ENCODE measurements at regions not wholly inside any gene's neighbourhood (a gene's known extent, or its start where the extent isn't known, plus 50 kb on each side); places are given as distances from the start of the nearest gene placed in this dataset.
A peak's percentile ranks its signal among the peaks of the same experiment; 100 is the strongest.

DNA sequence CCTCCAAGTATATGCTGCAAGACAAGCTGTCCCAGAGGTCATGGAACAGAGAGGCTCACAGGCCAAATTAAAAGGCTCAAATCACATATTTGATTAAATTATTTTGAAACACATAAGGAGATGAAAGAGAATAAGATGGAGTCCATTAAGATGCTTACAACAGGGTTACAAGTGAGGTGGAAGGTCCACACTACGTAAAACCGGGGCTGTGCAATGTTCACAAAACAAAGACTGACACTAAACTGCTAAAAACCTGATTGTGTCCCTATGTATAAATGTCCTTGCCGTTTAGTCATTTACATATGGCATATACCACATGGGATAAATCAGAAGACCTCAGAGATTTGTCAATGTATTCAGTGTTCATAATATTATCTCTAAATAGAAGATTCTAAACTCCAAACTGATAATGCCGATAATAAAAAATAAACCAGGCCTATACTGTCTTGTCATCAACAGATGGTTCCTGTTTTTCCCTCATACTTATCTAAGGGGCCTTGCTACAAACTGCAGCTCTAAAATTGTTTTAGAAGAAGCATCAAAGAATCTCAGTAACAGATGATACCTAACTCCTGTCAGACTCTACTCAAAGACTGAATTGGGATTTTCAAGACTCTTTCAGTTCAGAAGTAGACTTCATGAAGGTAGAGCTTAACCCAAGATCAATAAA, 51.8 kb upstream of the RIPOR2 start:
- no peak for DNase-seq

DNA sequence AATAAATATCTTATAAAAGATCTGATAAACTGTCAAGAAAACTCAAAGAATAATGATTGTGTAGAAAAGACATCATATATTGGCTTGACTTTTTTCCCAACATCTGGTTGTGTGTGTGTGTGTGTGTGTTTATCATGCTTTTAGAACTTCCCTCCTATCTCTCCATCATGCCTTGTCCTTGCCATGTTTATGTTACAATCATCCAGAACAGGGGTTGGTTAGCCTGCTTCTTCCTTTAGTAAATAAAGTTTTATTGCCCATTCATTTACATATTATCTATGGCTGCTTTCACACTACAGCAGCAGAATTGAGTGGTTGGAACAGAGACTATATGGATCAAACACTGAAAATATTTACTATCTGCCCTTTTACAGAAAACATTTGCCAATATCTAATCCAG, 52.8 kb upstream of the RIPOR2 start:
- DNase-seq = no peak

DNA sequence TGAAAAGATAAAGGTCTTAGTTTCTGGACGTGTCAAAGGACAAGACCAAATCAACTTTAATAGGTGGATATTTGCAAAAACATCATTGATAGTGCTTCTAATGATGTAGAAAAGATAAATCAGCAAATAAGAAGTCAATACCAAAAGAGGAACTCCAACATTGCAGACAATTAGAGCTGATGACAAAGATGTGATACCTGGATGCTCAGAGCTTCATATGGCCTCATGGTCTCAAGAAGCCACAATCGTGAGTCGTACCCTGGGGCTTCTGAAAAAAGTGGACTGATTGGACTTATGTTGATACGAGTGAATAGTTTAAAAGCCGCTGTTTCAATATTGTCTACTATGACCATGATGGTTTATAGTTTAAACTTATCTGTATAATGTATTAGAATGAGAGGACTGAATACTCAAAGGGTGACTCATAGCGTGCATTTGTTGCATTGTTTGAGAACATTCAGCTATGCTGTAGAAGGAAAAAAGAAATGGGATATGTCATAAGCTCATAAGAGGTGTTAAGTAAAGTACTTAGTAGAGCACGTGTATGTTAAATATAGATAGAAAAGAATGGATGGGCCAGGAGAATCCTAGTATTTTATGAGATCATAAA, 54.6 kb upstream of the RIPOR2 start:
- no peak for DNase-seq

DNA sequence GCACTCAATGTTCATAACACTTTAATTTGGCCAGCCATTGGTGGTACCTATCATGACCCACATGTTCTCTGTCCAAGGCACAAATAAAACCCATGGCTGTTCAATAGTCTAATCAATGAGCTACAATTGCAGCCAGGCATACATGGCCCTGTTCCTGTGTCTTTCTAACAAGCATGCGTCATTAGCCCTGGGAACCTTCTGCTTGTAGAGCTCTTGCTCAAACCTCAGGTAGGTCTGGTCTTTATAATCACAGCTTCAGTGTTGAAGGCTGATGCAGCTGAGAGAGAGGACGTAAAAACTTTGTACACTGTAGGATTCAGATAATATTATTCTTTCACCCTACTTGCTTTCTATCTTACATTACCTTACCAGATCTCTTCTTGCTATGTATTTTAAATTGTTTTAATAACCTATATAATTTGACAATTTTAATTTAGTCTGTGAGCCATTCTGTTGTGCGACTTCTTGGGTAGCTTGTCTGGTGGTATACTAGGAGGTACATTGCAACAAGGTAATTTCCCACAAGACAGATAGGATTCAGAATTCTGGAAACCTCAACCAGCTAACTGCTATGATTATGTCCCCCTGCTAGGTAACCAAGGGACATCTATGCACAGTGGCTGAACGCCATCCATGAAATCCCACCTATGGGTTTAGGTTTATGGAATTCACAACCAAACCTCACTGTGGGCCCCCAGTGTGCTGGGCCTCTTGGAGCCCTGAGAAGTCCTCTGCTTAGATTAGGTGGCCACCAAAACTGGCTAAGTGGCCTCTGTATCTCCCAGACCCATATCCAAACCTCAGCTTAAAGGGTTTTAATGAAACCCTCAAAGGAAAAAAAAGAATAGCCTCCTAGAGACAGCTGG, 55.4 kb upstream of the RIPOR2 start:
- no peak for DNase-seq

DNA sequence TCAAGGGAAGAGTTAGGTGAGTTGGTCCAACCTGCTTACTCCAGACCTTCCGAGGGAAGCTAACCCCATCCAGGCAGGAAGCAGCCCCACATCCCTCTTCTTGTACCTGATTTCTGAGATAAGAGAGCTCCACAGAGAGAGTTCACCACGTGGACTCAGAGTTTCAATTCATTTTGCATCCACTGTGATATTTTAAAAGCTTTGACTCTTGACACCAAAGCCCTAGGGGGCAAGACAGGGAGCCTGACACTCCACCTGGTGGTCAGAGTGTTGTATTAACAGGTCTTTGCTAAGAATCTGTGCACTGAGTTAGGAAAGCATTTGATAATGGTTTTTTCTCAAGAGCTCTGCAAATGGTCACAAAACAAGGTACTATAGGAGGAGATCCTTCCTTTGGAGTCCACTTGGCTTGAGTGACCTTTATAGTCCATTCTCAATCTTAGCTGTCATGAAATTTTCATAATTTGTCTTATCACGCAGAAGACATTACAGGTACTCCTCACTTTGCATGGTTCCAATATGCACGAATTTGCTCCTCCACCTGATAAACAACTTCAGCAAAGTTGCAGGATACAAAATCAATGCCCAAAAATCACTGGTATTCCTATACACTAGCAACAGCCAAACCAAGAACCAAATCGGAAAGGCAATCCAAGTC, 56.2 kb upstream of the RIPOR2 start:
- peak in 1 of 2 experiments; percentile 53 for DNase-seq

- DNase-seq = no peak
These were observed 59.1 kb upstream of the RIPOR2 start for GRCh38 chr6:24994812-24995211.

GRCh38 chr6:24995270-24995669, 59.5 kb upstream of the RIPOR2 start:
- DNase-seq = no peak

DNA sequence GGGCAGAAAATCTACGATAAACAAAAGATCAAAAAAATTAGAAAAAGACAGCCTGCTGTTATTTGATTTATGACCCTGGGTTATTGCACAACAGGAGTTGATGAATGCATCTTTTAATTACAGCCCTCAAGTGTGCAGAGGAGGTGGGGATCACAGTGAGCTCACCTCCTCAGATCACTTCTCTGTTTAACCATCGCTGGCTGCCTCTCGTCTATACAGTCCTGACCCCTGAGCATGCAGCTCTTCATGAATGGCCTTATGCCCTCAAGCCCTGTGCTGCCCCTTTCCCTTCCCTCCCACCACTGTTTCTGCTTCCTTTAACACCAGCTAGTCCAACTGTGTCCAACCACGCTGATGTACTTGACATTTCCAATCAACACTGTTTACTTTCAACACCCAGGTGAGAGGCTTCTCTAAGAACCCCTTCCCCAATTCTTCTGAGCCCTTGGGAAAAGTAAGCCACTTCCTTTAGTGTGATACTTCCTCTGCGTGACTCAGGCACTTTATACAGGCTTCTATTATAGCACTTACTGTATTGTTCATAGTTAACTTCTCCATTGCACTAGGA, 60.6 kb upstream of the RIPOR2 start:
- DNase-seq = no peak

- no peak for DNase-seq
These were observed 61.5 kb upstream of the RIPOR2 start for GRCh38 chr6:24997231-24997630.

- DNase-seq = no peak
These were observed 62.1 kb upstream of the RIPOR2 start for GRCh38 chr6:24997905-24998304.

- DNase-seq = no peak
These were observed 66.7 kb upstream of the RIPOR2 start for GRCh38 chr6:25002326-25003091.

GRCh38 chr6:25004357-25004756, 68.6 kb upstream of the RIPOR2 start:
- no peak for DNase-seq

DNA sequence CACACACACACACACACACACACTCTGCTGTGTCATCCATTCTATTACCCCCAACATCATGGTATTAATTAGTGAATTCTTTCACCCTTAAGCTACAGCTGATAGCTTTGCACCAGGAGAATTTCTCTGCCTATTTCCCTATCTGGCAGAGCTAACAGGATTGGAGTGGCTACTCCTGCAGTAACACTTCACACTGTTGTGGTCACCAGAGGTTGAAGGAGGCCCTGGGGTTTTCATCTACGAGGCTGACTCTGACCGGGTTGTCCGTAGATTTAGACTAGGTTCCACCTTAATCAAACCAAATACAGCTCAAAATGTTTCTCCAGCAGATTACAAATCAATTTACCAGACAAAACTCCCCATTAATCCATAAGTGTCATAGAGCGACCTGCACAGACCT, 69.2 kb upstream of the RIPOR2 start:
- DNase-seq = no peak

DNA sequence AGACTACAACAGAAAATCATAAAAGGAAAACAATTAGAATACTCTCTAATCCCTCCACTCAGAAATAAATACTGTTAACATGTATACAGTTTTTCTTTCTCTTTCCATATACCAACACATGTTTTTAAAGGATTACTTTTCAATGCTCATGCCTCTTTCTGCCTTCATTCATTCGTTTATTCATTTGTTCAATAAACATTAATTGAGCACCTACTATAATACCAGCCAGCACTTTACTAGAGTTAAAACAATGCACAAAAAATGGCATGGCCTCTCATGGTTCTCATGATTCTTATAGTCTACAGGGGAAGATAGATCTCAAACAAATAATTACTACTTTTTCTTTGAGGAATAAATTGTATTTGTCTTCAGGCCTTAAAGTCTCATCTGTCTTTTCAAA, 70.3 kb upstream of the RIPOR2 start:
- no peak for DNase-seq

- no peak for DNase-seq
These were observed 70.8 kb upstream of the RIPOR2 start for GRCh38 chr6:25006565-25007001.

DNA sequence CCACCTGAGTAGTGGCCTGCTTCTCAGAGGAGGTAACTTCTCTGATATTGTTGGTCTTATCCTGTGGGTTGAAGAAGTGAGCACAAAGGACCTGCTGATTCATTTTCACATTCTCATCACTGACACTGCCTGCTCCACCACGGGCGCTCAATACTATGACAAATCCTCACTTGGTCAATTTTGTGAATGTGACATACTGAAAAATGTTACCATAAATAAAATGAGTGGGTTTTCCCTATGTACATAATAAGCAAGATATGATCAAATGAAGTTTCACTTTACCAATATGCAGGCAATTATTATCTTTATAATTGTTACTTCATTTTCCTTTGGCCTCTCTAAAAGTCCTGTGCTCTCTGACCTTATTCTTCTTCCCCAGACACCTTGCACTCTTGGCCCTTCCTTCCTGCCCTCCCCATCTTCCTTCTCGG, 71.5 kb upstream of the RIPOR2 start:
- no peak for DNase-seq

DNA sequence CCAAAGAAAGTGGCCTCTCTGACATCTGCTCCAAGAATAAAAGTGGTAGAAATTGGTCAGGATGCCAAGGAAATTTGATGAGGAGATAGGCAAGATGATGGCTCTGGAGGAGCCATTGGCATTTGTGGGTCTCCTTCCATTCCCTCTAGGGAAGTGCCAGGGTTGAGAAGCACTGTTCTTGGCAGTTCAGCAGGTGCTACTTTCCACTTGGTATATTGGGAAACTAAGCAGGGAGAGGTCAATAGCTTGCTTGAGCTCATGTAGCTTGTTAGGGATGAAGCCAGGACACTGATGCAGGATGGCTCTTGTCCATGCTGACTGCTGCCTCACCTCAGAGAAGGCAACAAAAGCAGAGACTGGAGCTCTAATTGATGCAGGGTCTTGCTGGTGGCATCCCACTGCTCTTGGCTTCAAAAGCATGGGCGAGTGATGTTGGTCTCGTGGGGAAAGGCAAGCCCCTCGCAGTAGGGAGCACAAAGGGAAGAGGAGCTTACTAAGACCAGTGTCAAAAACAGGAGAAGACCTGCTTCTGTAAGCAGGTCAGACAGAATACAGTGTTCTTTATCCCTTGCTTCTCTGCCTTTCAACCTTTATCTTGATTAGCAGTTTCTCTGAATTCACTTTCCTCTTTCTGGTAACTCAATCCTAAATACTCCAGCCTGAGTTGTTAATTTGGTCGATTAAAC, 73.1 kb upstream of the RIPOR2 start:
- DNase-seq = no peak

DNA sequence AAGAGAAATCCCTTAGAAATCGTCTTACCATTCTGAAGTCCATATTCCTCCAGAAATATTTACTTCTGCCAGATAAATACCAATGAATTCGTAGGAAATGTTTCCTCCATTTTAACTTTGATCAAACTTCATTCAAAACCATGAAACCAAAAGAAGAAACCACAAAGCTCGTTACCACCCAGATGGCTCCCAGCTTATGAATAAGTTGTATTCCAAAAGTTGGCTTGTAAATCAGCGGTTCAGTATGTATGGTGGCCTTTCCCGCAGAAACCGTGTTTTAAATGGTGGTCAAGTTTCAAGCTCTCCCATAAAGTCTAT, 73.6 kb upstream of the RIPOR2 start:
- no peak for DNase-seq

- DNase-seq = no peak
These were observed 74.4 kb upstream of the RIPOR2 start for GRCh38 chr6:25010176-25010575.

DNA sequence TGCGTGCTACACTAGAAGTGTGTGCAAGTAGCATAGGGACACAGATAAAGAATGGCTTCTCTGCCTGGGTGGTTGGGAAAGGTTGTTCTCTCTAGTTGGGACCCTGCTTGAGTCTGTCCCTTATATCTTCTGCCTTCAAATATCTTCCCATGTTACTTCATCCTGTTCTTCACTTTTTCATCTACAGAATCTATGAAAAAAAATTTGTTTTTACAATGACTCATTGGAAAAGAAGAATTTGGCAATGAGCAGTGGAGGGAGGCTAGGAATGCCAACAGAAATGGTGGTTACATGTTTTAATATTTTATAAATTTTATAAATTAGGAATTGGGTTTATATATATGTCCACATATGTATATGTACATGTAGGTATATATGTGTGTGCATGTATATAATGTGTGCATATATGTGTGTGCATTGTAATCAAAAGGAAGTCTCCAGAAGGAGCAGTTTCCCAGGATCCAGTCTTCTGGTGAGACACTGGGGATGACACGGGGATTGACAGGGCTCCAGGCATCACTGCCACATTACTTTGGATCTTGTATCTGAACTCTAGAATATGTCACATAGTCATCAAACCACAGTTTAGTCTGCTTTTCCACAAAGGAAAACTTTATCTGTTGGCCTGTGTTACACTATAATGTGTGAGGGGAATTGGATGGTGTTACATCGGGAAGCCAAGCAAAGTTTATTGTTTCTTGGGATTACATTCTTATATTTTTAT, 75.3 kb upstream of the RIPOR2 start:
- no peak for DNase-seq

DNA sequence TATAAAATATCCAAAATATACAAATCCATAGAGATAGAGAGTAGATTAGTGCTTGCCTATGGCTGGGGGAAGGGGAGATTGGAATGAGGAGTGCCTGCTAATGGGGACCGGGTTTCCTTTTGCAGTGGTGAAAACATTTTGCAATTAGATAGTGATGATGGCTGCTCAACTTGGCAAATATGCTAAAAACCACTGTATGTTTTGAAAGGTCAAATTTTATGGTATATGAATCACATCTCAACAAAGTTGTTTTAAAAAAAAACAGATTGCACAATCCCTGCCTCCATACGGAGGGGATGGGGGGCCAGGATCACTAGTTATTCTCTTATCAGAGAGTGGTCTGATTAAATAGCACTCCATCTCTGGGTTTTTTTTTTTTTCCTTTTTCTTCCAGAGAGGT, 76.9 kb upstream of the RIPOR2 start:
- DNase-seq = peak in 1 of 2 experiments; percentile 23
